Activated CD8-positive, alpha-beta memory T cell treated with anti-CD3 and anti-CD28 coated beads for 24 hours (primary cell): ENCODE measurements at regions not wholly inside any gene's neighbourhood (a gene's known extent, or its start where the extent isn't known, plus 50 kb on each side); places are given as distances from the start of the nearest gene placed in this dataset.

Experiments used
- DNase-seq: peaks from one replicate; pipeline ENCODE4 v3.0.0-alpha.2; 2020

DNA sequence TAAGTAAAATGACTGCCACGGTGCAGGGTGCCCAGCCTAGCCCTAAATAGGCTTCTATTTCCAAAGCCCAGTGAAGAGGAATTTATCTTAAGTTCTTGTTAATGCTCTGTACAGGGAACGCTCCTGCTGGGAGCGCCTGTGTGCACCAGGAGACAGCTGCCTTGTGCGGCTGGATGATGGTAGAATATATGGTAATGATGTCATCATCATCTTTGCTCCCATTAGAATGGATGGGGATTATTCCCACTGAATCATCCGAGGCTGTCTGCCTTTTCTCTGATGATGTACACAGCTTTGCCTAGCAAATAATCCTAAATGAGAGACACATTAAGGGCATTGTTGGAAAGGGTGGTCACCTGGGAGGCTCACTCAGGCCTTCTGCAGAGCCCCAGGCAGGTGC lies 928.1 kb downstream of the CCSER2 start:
- no peak for DNase-seq

DNA sequence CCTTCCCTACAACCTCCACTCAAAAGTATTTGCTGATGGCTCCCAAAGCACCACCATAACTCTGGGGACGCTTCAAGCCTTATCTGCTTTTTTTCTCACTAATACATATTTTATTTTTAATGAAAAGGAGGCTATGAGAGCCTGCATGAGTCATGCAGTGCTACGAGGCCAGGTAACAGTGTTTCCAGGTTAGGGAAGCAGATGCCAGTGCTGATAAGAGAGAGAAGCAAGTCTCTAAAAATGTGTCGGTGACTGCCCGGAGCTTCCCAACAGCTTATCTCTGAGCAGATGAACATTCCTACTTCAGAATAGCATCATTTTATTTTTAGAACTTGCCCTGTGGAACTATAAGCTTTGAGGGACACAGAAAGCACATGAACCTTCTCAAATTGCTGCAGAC lies 931.5 kb downstream of the CCSER2 start:
- no peak for DNase-seq

DNA sequence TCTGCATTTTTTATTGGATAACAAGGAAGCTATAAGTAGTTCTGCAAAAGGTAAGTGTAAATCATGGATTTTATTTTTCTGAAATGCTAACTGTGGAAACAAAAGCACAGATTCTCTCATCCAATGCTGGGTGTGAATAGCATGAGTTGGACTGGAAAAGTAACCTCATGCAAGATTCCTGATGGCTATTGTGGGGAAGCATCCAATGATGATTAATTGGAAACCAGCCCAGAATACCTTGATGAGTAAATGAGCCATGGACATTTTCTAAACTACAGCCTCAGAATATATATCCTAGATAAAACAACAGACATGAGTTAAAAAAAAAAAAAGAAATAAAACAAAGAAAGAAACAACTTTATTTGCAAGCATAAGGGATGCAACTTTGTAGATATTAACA lies 934.6 kb downstream of the CCSER2 start:
- no peak for DNase-seq

GRCh38 chr10:85265121-85265520 lies 936.7 kb downstream of the CCSER2 start:
- DNase-seq: no peak

GRCh38 chr10:85266808-85267207 lies 938.4 kb downstream of the CCSER2 start:
- DNase-seq: no peak

- no peak for DNase-seq
Measured at GRCh38 chr10:85280014-85280413, 951.6 kb downstream of the CCSER2 start.

GRCh38 chr10:85284778-85285770 lies 956.7 kb downstream of the CCSER2 start:
- no peak for DNase-seq

DNA sequence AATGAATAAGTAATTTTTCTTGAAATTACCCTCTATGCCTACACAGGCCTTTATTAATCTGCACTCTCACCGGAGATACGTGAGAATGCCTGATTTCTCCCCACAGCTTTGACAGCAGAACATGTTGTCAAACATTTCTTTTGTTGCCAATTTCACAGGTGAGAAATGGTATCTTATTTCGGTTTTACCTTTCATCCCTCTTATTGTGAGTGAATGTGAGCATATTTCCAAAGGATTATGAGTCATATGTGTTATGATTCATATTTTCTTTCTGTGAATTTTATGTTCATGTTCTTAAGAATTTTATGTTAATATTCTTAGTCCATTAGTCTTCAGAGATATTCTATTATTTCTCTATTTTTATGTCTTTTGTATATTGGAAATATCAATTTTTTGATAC lies 965.1 kb downstream of the CCSER2 start:
- no peak for DNase-seq

GRCh38 chr10:85311613-85312337 lies 983.4 kb downstream of the CCSER2 start:
- DNase-seq: no peak

DNA sequence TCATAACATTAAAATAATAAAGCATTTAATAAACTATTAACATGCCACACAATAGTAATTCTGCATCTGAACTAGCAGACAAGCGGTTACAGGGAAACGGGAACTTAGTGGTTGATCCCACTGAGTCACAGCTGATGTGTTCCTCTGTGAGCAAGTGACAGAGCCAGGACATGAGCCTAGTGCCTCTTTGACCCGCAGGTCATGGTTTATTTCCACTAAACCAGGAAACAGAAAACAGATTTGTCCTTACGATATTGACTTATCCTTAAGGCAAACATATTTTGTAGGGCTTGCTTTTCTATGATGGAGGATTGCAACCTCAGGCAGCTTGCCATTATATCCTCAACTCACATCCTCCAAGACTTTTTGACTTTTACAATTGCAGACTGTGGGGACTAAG lies 987.3 kb downstream of the CCSER2 start:
- DNase-seq: no peak

- no peak for DNase-seq
Measured at GRCh38 chr10:85316276-85316675, 987.9 kb downstream of the CCSER2 start.

GRCh38 chr10:85317827-85318226 lies 989.4 kb downstream of the CCSER2 start:
- no peak for DNase-seq

GRCh38 chr10:85318809-85319807 lies 990.7 kb downstream of the CCSER2 start:
- DNase-seq: no peak

DNA sequence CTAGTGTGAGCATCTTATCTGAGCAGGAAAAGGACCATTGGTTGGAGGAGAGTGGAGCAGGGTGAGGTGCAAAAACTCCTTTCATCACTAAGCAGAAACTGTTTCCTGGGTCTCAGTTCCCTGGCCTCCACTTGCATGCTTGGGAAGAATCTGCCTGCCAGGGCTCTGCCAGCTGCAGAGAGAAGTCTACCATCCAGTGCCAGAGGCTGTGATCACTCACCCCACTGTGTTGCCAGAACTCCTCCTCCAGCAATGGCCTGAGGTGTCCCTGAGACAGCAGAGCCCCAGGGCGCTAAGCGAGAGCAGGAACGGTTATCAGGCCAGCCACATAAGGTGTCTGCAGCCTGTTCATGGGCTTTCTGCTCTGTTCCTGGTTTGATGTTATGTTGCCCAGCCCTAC lies 991.4 kb downstream of the CCSER2 start:
- no peak for DNase-seq

DNA sequence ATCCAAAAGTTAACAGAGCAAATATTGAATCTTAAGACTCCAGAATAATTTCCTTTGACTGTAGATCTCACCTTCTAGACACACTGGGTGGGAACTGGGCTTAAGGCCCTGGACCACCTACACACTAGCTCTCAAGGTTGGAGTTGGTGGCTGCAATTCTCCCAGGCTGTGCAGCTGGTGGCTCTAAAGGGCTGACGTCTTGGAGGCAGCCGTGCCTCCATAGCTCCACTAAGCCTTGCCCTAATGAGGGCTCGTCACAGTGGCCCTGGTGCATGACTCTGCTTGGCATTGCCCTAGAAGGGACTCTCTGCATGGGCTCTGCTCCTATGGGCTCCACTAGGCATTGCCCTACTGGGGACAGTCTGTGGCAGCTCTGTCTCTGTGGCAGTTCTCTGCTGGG lies 1005.2 kb downstream of the CCSER2 start:
- DNase-seq: no peak

- DNase-seq: no peak
Measured at GRCh38 chr10:85362401-85362800, 1004.2 kb downstream of the GRID1 start.

GRCh38 chr10:85377029-85377806 lies 989.4 kb downstream of the GRID1 start:
- no peak for DNase-seq

DNA sequence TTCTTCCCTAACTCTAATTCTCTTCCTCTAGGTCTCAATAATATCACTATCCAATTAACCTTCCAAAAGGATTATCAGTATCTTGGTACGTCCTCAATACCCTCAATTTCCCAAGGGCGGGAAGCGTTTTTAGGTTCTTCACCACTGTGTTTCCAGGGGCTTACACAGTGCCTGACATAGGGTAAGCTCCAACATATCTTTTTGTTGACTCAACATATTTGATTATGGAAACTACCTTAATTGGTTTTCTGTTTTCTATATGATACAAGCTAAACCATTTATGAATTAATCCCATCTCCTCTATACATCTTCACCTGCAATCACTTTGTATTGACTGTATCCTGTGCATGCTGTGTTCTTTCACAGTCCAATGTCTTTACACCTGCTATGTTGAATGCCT lies 987.3 kb downstream of the GRID1 start:
- DNase-seq: no peak

- DNase-seq: no peak
Measured at GRCh38 chr10:85400981-85401695, 965.5 kb downstream of the GRID1 start.

- DNase-seq: no peak
Measured at GRCh38 chr10:85402541-85402940, 964.1 kb downstream of the GRID1 start.

- DNase-seq: no peak
Measured at GRCh38 chr10:85407088-85407487, 959.5 kb downstream of the GRID1 start.
